ENCODE measurements at regions not wholly inside any gene's neighbourhood (a gene's known extent, or its start where the extent isn't known, plus 50 kb on each side); places are given as distances from the start of the nearest gene placed in this dataset.

- no peak for TF ChIP-seq POLR2AphosphoS5 (IDR thresholded peaks at IDR 0.05; ENCODE audit: insufficient read depth in 1 of 2, low read depth in 1 of 2)
- no peak for TF ChIP-seq CTCF (IDR thresholded peaks at IDR 0.05)
Measured at GRCh38 chr5:110209401-110209800, 517.1 kb downstream of the TMEM232 start.
